D721Med (cell line): ENCODE measurements at regions not wholly inside any gene's neighbourhood (a gene's known extent, or its start where the extent isn't known, plus 50 kb on each side); places are given as distances from the start of the nearest gene placed in this dataset.

Experiments
- DNase-seq: peaks from one replicate; pipeline ENCODE4 v3.0.0; 2011; ENCODE audit warnings: low spot score; ENCODE audit not compliant: insufficient read length
- FAIRE-seq: peaks from 2 replicates; lab custom pipeline; 2011; peaks lifted over from hg19 to GRCh38; lab: Jason Lieb, UNC
- TF ChIP-seq, protein P1 (sequence below): IDR thresholded peaks from 2 replicates; pipeline ENCODE4 v1.5.1; 2012; ENCODE audit warnings: mild to moderate bottlenecking, control low read depth; ENCODE audit not compliant: insufficient read depth; ENCODE audit errors: missing control alignments

DNA sequence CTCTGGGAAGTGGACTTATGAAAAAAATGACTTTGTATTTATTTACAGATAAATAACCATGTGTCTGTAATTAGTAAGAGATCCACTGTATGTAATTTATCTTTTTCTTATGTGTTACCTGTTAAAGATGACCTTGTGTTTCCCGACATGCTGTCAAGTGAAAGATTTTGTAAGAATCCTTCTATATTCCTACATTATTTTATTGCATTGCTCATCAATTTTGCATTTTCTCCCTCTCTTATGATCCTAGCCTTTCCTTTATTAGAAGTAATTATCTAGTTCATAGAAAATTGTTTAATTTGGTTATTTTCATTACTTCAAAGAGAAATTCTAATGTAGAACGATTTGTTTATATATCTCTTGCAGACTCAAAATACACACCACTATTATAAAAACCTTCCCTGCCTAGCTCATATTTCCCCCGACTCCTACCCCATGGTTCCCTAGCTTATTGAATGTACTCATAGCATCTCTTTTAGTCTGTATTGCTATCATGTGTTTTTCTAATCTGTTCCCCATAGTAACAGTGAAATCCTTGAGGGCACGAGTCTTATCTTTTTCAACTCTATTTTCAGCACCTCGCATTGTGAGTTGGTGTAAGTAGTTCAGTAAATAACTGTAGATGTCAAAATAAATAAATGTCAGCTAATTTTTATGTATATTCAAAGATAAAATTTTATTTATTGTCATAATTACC lies 774.4 kb downstream of the HDGFL1 start:
- TF ChIP-seq, protein P1, sequence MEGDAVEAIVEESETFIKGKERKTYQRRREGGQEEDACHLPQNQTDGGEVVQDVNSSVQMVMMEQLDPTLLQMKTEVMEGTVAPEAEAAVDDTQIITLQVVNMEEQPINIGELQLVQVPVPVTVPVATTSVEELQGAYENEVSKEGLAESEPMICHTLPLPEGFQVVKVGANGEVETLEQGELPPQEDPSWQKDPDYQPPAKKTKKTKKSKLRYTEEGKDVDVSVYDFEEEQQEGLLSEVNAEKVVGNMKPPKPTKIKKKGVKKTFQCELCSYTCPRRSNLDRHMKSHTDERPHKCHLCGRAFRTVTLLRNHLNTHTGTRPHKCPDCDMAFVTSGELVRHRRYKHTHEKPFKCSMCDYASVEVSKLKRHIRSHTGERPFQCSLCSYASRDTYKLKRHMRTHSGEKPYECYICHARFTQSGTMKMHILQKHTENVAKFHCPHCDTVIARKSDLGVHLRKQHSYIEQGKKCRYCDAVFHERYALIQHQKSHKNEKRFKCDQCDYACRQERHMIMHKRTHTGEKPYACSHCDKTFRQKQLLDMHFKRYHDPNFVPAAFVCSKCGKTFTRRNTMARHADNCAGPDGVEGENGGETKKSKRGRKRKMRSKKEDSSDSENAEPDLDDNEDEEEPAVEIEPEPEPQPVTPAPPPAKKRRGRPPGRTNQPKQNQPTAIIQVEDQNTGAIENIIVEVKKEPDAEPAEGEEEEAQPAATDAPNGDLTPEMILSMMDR = no peak
- DNase-seq (no peak), FAIRE-seq (no peak)

GRCh38 chr6:23348185-23348584 lies 777.8 kb upstream of the NRSN1 start:
- TF ChIP-seq, protein P1 = no peak
- FAIRE-seq (no peak), DNase-seq (no peak)

GRCh38 chr6:23349521-23350147 lies 776.4 kb upstream of the NRSN1 start:
- FAIRE-seq (no peak), DNase-seq (no peak)
- TF ChIP-seq, protein P1 = no peak

DNA sequence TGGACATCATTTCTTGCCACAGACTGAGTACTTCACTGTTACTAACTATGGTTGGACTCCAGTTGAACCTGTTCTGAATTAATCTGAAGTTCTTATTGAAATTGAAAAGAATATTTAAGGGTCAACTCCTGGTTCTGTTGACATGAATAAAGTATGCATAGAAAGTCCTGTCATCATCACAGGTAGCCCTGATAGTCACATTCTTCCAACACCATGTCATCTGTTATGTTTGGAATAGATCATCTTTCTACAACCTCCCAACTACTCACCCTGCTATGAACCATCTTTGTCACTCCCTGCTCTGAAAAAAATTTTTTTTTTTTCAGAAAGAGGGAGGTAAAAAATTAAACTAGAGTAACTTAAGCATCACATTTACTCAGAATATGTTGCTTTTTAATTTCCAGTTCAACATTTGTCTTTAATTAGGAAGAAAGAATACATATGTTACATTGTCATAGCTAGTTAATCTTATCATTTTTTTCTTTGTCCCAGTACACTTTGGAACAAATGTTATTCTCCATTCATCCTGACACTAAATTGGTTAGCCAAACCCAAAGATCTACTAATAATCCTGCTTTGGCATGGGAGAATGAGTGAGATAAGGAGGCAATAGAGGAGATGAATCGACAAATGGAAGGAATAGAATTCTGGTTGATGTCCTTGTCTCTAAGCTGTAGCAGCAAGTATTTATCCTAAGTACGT lies 775.1 kb upstream of the NRSN1 start:
- DNase-seq = no peak
- TF ChIP-seq, protein P1 = no peak
- FAIRE-seq = no peak

GRCh38 chr6:23354004-23354403 lies 772.0 kb upstream of the NRSN1 start:
- FAIRE-seq (peak; percentile 68), DNase-seq (no peak)
- TF ChIP-seq, protein P1 = no peak

DNA sequence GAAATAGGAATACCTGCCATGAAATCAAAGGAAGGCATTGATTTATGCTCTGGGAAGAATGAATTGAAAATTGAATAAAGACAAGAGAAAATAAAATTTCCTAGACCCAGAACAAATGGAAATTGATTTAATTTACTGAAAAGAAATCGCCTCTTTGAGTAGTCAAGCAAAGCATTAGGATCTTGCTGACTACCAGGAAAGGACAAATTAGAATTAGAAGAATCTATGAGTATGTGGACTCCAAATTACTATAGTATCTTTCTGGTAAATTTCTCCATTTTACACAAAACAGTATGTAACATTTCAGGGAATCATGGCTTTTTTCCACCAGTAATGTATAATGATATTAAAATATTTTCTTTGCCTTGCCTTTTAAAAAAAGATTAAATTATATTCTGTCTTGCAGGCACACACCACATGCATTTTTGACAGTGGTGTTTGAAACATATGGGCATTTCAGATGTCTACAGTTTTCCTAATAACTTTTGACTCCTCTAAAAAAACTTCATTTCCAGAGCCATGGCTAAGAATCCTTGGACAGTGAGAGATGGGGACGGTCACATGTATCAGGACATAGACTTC lies 768.7 kb upstream of the NRSN1 start:
- FAIRE-seq (no peak), DNase-seq (no peak)
- TF ChIP-seq, protein P1 = no peak
